ENCODE measurements at regions not wholly inside any gene's neighbourhood (a gene's known extent, or its start where the extent isn't known, plus 50 kb on each side); places are given as distances from the start of the nearest gene placed in this dataset.
"Not testable (repeated sequence)": the region's sequence is repeated elsewhere in the genome, so short reads cannot be mapped to it uniquely, and the experiment has no call there.

- H2AFZ ChIP-seq (ENCODE audit: low read length), result no peak overlapping the region
- no peak for DNase-seq (ENCODE audit: insufficient read length, low spot score, missing footprints)
- TF ChIP-seq CTCF (IDR thresholded peaks at IDR 0.05; ENCODE audit: extremely low read depth, low read depth, low read length), result no peak
- no peaks in the 10 kb centered on the region for H4K20me1 ChIP-seq (ENCODE audit: insufficient read depth, low read length)
- no peaks in the 10 kb centered on the region for H3K36me3 ChIP-seq (ENCODE audit: insufficient read depth, low read length)
- H3K79me2 ChIP-seq (ENCODE audit: insufficient read depth, low read length), result no peaks in the 10 kb centered on the region
- H3K27me3 ChIP-seq (ENCODE audit: insufficient read depth, low read length), result no peaks in the 10 kb centered on the region
- H3K27ac ChIP-seq (ENCODE audit: low read depth, low read length), result no peak overlapping the region
- no peaks in the 10 kb centered on the region for H3K4me1 ChIP-seq (ENCODE audit: insufficient read depth, low read length)
- H3K4me2 ChIP-seq (ENCODE audit: insufficient read depth, low read length), result no peak overlapping the region
- H3K4me3 ChIP-seq (ENCODE audit: insufficient read depth, low read length), result no peak overlapping the region
- no peaks in the 10 kb centered on the region for H3K9me3 ChIP-seq (ENCODE audit: low read depth, low read length)
Measured at GRCh38 chr21:27771938-27772483, 805.1 kb upstream of the ADAMTS5 start.

GRCh38 chr21:27769763-27770162, 802.9 kb upstream of the ADAMTS5 start:
- no peak overlapping the region for H3K4me2 ChIP-seq (ENCODE audit: insufficient read depth, low read length)
- no peaks in the 10 kb centered on the region for H3K27me3 ChIP-seq (ENCODE audit: insufficient read depth, low read length)
- TF ChIP-seq CTCF (IDR thresholded peaks at IDR 0.05; ENCODE audit: extremely low read depth, low read depth, low read length), result no peak
- no peaks in the 10 kb centered on the region for H3K79me2 ChIP-seq (ENCODE audit: insufficient read depth, low read length)
- no peak for DNase-seq (ENCODE audit: insufficient read length, low spot score, missing footprints)
- no peaks in the 10 kb centered on the region for H3K36me3 ChIP-seq (ENCODE audit: insufficient read depth, low read length)
- H3K27ac ChIP-seq (ENCODE audit: low read depth, low read length), result no peak overlapping the region
- H4K20me1 ChIP-seq (ENCODE audit: insufficient read depth, low read length), result no peaks in the 10 kb centered on the region
- H2AFZ ChIP-seq (ENCODE audit: low read length), result no peak overlapping the region
- no peaks in the 10 kb centered on the region for H3K4me1 ChIP-seq (ENCODE audit: insufficient read depth, low read length)
- no peaks in the 10 kb centered on the region for H3K9me3 ChIP-seq (ENCODE audit: low read depth, low read length)
- H3K4me3 ChIP-seq (ENCODE audit: insufficient read depth, low read length), result no peak overlapping the region

- H3K9me3 ChIP-seq (ENCODE audit: low read depth, low read length); H2AFZ ChIP-seq (ENCODE audit: low read length); H3K4me1 ChIP-seq (ENCODE audit: insufficient read depth, low read length); H3K36me3 ChIP-seq (ENCODE audit: insufficient read depth, low read length); H4K20me1 ChIP-seq (ENCODE audit: insufficient read depth, low read length); H3K27me3 ChIP-seq (ENCODE audit: insufficient read depth, low read length); H3K27ac ChIP-seq (ENCODE audit: low read depth, low read length); H3K4me2 ChIP-seq (ENCODE audit: insufficient read depth, low read length); DNase-seq (ENCODE audit: insufficient read length, low spot score, missing footprints); H3K4me3 ChIP-seq (ENCODE audit: insufficient read depth, low read length); H3K79me2 ChIP-seq (ENCODE audit: insufficient read depth, low read length): not testable (repeated sequence)
Measured at GRCh38 chr21:27768046-27768637, 801.3 kb upstream of the ADAMTS5 start.

GRCh38 chr21:27764056-27764455, 797.2 kb upstream of the ADAMTS5 start:
- Histone ChIP-seq H3K36me3 (ENCODE audit: insufficient read depth, low read length) (no peaks in the 10 kb centered on the region), H3K79me2 (ENCODE audit: insufficient read depth, low read length) (no peaks in the 10 kb centered on the region), H3K4me2 (ENCODE audit: insufficient read depth, low read length) (no peak overlapping the region), H3K4me1 (ENCODE audit: insufficient read depth, low read length) (peaks cover 5% of the 10 kb centered on the region), H2AFZ (ENCODE audit: low read length) (no peak overlapping the region), H4K20me1 (ENCODE audit: insufficient read depth, low read length) (no peaks in the 10 kb centered on the region), H3K27me3 (ENCODE audit: insufficient read depth, low read length) (no peaks in the 10 kb centered on the region), H3K9me3 (ENCODE audit: low read depth, low read length) (no peaks in the 10 kb centered on the region), H3K4me3 (ENCODE audit: insufficient read depth, low read length) (no peak overlapping the region), H3K27ac (ENCODE audit: low read depth, low read length) (no peak overlapping the region)
- TF ChIP-seq CTCF (IDR thresholded peaks at IDR 0.05; ENCODE audit: extremely low read depth, low read depth, low read length), result no peak
- no peak for DNase-seq (ENCODE audit: insufficient read length, low spot score, missing footprints)

All from osteoblast (primary cell).